Fibroblast of lung (primary cell): ENCODE measurements at regions not wholly inside any gene's neighbourhood (a gene's known extent, or its start where the extent isn't known, plus 50 kb on each side); places are given as distances from the start of the nearest gene placed in this dataset.

Experiments
- CTCF ChIP-seq, 2 donors: IDR thresholded peaks in 1 of 2; conservative IDR thresholded peaks in 1 of 2; 1 replicate in 1 of 2; 2 replicates in 1 of 2; pipeline ENCODE4 v1.5.1; 2011 to 2012; ENCODE audit warnings: low read length in 2 of 2, control low read depth in 1 of 2, inconsistent platforms in 1 of 2, low read depth in 1 of 2, mild to moderate bottlenecking in 1 of 2
- EZH2 ChIP-seq: IDR thresholded peaks from 2 replicates; pipeline ENCODE4 v1.5.1; 2012; ENCODE audit warnings: low read length, control low read depth, mild to moderate bottlenecking; ENCODE audit errors: missing control alignments

DNA sequence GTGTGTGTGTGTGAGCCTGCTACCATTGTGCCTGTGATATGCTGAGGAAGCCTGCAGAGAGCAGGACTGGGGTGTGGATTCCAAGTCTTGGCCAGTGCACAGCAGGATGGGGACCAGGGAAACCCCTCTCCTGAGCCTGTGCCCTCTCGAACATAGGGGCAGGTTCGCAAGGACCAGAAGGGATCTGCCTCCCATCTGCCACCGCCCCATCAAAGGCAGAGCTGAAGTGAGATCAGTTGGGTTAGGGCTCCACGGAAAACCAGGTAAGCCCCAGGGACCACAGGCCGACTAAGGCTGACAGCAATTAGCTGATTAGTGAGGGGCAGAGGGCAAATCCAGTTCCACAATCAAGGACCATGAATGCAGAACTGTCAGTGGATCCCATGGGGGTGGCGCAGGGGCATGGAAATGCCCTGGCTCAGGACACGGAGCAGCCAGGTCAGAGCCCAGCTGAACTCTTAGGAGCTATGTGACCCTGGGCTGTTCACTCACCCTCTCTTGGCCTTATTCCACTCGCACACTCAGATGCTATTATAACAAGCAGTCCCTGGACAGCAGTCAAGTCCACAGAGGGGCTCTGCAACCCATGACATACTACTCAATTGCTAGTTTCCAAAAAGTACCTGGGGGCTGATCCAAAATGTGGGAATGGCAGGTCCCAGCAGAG, 84.2 kb upstream of the ID2 start:
- TF ChIP-seq EZH2, result no peak
- no peak for TF ChIP-seq CTCF (conservative IDR thresholded peaks at IDR 0.05 in 1 of 2, IDR thresholded peaks at IDR 0.05 in 1 of 2; ENCODE audit: low read depth in 1 of 2, low read length in 2 of 2)
